A673 (cell line): ENCODE measurements at regions not wholly inside any gene's neighbourhood (a gene's known extent, or its start where the extent isn't known, plus 50 kb on each side); places are given as distances from the start of the nearest gene placed in this dataset.

Experiments used
- BruUV-seq: library from RNA; stranded (reverse); fragments of 400-500 nt; replicated peaks from 2 replicates; lab custom pipeline; 2021; lab: Mats Ljungman, UMichigan
- CTCF ChIA-PET: fragments of 300-600 bp; sonication (Branson Sonifier 250); formaldehyde crosslinking; loops from one replicate; lab custom pipeline; 2022; ENCODE audit warnings: antibody characterized with exemption; lab: Charles Lee
- POLR2A ChIA-PET: fragments of 300-600 bp; sonication (Branson Sonifier 250); formaldehyde crosslinking; loops from one replicate; lab custom pipeline; 2022; ENCODE audit warnings: antibody characterized with exemption; ENCODE audit not compliant: low non-redundant PET; lab: Charles Lee
- DNase-seq: peaks from one replicate; pipeline ENCODE4 v3.0.0-alpha.2; 2015; ENCODE audit warnings: low spot score
- H3K27ac ChIP-seq: fragments of 200-600 bp; sonication (generic); 2 replicates; pipeline ENCODE4 v1.5.1; 2016; ENCODE audit warnings: mixed run types, low read depth, mild to moderate bottlenecking, mixed read lengths, antibody characterized with exemption, low read length; ENCODE audit not compliant: poor library complexity, severe bottlenecking
- H3K27me3 ChIP-seq: fragments of 200-600 bp; sonication (generic); replicated peaks from 2 replicates; pipeline ENCODE4 v1.6.1; 2017; ENCODE audit warnings: mixed run types, low read depth, mild to moderate bottlenecking, mixed read lengths, antibody characterized with exemption, low read length; ENCODE audit not compliant: insufficient read depth, poor library complexity
- H3K36me3 ChIP-seq: fragments of 200-600 bp; sonication (generic); 2 replicates; pipeline ENCODE4 v1.6.1; 2016; ENCODE audit warnings: mixed run types, mild to moderate bottlenecking, mixed read lengths, antibody characterized with exemption, low read length; ENCODE audit not compliant: insufficient read depth, poor library complexity, severe bottlenecking
- H3K4me1 ChIP-seq: fragments of 200-600 bp; sonication (generic); 2 replicates; pipeline ENCODE4 v1.6.1; 2017; ENCODE audit warnings: mixed run types, mild to moderate bottlenecking, mixed read lengths, antibody characterized with exemption, low read length; ENCODE audit not compliant: insufficient read depth, poor library complexity, severe bottlenecking
- H3K4me3 ChIP-seq: fragments of 200-600 bp; sonication (generic); 2 replicates; pipeline ENCODE4 v1.5.1; 2016; ENCODE audit warnings: low read depth, mixed run types, mild to moderate bottlenecking, mixed read lengths, low read length; ENCODE audit not compliant: poor library complexity, severe bottlenecking
- H3K9me3 ChIP-seq: fragments of 200-600 bp; sonication (generic); 2 replicates; pipeline ENCODE4 v1.6.1; 2016; ENCODE audit warnings: mixed run types, low read depth, mild to moderate bottlenecking, mixed read lengths, antibody characterized with exemption, low read length; ENCODE audit not compliant: poor library complexity, severe bottlenecking
- CTCF ChIP-seq: fragments of 300-800, 200-600 bp; sonication (generic); conservative IDR thresholded peaks from 2 replicates; pipeline ENCODE4 v1.5.1; 2017; ENCODE audit warnings: low read depth, mild to moderate bottlenecking, antibody characterized with exemption, low read length, moderate library complexity, mixed read lengths
- EZH2 ChIP-seq: fragments of 200-600 bp; sonication (generic); IDR thresholded peaks from 2 replicates; pipeline ENCODE4 v1.6.1; 2017; ENCODE audit warnings: borderline replicate concordance, low read depth, mild to moderate bottlenecking, mixed read lengths, antibody characterized with exemption, low read length; ENCODE audit not compliant: poor library complexity, severe bottlenecking
- intact Hi-C: fragments of 100-400 bp; cut with micrococcal nuclease; formaldehyde crosslinking; loops from one replicate; pipeline ENCODE4 v1.10.0; 2022; ENCODE audit not compliant: unreplicated experiment

- TF ChIP-seq CTCF (no peak), EZH2 (no peak)
- BruUV-seq: no TSS peak
- no peaks in the 10 kb centered on the region for H3K4me1 ChIP-seq
- POLR2A ChIA-PET: no interaction called here
- no peak for DNase-seq
- CTCF ChIA-PET: no interaction called here
- H3K36me3 ChIP-seq: no peaks in the 10 kb centered on the region
- no peak overlapping the region for H3K4me3 ChIP-seq
- H3K27ac ChIP-seq: no peak overlapping the region
- intact Hi-C loops: no loop called here
- no peaks in the 10 kb centered on the region for H3K27me3 ChIP-seq
- no peaks in the 10 kb centered on the region for H3K9me3 ChIP-seq
Observed at GRCh38 chr3:165529451-165529850, 307.8 kb downstream of the BCHE start.

DNA sequence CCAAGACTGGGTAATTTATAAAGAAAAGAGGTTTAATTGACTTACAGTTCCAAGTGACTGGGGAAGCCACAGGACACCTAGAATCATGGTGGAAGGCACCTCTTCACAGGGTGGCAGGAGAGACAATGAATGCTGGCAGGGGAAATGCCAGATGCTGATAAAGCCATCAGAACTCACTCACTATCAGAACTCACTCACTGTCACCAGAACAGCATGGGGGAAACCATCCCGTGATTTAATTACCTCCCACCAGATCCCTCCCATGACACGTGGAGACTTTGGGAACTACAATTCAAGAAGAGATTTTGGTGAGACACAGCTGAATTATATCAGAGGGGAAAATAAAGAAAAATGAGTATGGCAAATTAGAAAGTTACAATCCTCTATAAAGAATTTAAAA is 310.9 kb downstream of the BCHE start:
- H3K4me3 ChIP-seq: no peak overlapping the region
- no peaks in the 10 kb centered on the region for H3K4me1 ChIP-seq
- no TSS peak for BruUV-seq
- CTCF ChIA-PET: no interaction called here
- TF ChIP-seq EZH2 (no peak), CTCF (no peak)
- H3K9me3 ChIP-seq: no peaks in the 10 kb centered on the region
- intact Hi-C loops: no loop called here
- DNase-seq: peak; percentile 4
- no peaks in the 10 kb centered on the region for H3K27me3 ChIP-seq
- POLR2A ChIA-PET: no interaction called here
- H3K36me3 ChIP-seq: no peaks in the 10 kb centered on the region
- no peak overlapping the region for H3K27ac ChIP-seq

DNA sequence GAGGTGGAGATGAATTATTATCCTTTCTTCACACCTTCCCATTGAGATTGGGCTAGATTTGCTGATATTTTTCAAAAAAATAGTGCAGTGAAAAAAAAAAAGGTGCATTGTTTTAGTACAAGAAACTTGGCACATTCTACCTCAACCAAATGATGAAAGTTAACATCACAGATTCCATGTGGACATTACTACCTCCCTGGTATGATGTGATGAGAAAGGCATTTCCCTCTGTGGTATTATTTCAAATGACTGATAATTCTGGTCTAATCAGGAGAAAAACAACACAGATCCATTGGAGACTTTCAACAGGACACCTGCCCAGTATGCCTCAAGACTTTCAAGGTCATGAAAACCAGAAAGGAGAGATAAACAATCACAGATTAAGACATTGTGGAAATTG is 313.4 kb downstream of the BCHE start:
- DNase-seq: no peak
- no peak overlapping the region for H3K27ac ChIP-seq
- intact Hi-C loops: no loop called here
- TF ChIP-seq CTCF: no peak
- TF ChIP-seq EZH2: no peak
- BruUV-seq: no TSS peak
- no peaks in the 10 kb centered on the region for H3K36me3 ChIP-seq
- no peak overlapping the region for H3K4me3 ChIP-seq
- ChIA-PET CTCF (no interaction called here), POLR2A (no interaction called here)
- H3K4me1 ChIP-seq: no peaks in the 10 kb centered on the region
- no peaks in the 10 kb centered on the region for H3K27me3 ChIP-seq
- H3K9me3 ChIP-seq: no peaks in the 10 kb centered on the region
